Kasumi-1 (cell line): ENCODE measurements at regions not wholly inside any gene's neighbourhood (a gene's known extent, or its start where the extent isn't known, plus 50 kb on each side); places are given as distances from the start of the nearest gene placed in this dataset.
A peak's percentile ranks its signal among the peaks of the same experiment; 100 is the strongest.

Source experiments
- DNase-seq, 2 experiments: peaks; one replicate each; lab custom pipeline; 2025; lab: John Stamatoyannopoulos, UW

- no peak for DNase-seq
Observed at GRCh38 chr2:223701761-223702160, 99.6 kb upstream of the SCG2 start.

DNA sequence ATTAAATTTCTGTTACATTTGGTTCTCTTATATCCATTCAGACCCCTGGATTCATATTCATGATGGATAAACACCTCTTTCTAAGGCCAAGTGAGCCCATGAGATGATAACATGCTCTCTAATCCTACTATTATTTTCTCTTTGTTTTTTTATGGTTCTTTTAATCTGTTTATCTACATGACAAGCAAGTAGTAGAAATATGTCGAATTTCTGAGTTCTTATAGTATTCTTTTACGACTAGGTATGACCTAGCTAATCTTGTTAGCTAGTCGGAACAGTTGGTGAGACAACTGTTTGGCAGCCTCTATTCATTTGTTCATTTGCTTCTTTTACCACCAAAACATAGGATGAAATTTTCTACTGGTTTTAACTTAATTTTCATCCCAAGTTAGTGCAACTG is 98.1 kb upstream of the SCG2 start:
- no peak for DNase-seq

GRCh38 chr2:223697892-223698645 is 95.9 kb upstream of the SCG2 start:
- no peak for DNase-seq

- DNase-seq, result no peak
Observed at GRCh38 chr2:223697316-223697891, 95.2 kb upstream of the SCG2 start.

DNA sequence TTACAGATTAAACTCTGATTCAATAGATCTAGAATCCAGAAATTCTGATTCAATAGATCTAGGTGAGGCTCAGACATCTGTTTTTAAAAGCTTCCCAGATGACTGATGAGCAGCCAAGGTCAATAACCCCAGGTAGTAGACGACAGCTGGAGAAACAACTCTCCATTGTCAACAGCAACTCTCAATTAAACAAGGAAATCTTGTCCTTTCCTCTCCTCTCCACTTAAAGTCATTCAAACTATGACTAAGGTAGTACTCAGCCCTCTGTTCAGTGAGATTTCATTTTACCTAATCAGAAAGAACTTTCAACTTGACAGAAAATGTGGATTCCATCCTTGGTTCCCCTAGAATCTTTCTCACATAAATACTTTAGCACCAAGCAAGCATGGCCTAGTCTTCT is 94.6 kb upstream of the SCG2 start:
- DNase-seq, result no peak

GRCh38 chr2:223692191-223692947 is 90.2 kb upstream of the SCG2 start:
- DNase-seq, result peak; percentile 8 to 20

- no peak for DNase-seq
Observed at GRCh38 chr2:223688094-223688835, 86.1 kb upstream of the SCG2 start.

DNA sequence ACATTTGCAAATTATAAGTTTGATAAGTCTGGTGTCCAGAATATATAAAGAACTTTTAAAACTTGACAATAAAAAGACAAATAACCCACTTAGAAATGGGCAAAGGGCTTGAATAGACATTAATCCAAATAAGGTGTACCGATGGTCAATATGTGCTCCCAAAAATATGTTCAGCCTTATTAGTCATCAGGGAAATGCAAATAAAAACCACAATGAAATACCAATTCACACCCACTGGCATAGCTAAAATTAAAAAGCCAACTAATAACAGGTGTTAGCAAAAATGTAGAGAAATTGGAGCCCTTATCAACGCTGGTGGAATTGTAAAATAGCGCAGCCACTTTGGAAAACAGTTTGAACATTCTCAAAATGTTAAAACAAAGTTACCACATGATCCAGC is 79.0 kb upstream of the SCG2 start:
- no peak for DNase-seq

DNA sequence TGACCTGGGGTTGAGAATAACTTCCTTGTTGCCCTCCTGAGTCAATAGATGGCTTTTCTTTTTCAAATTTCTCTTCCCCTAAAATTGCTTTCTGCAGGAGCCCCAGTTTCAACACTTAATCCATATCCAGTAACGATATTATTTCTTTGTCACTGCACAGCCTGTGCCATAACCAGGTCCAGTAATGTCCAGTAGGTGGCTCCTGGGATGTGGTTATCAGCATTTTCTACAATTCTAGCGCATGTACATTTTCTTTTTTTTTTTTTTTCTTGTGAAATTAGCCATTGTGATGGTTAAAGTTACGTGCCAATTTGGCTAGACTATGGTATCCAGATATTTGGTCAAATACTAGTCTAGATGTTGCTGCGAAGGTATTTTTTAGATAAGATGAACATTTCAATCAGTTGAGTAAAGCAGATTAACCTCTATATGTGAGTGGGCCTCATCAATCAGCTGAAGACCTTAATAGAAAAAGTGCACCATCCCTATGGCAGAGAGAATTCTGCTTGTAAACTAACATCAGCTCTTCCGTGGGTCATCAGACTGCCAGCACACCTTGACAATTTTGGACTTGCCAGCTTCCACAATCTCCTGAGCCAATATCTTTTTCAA is 72.9 kb upstream of the SCG2 start:
- no peak for DNase-seq

DNA sequence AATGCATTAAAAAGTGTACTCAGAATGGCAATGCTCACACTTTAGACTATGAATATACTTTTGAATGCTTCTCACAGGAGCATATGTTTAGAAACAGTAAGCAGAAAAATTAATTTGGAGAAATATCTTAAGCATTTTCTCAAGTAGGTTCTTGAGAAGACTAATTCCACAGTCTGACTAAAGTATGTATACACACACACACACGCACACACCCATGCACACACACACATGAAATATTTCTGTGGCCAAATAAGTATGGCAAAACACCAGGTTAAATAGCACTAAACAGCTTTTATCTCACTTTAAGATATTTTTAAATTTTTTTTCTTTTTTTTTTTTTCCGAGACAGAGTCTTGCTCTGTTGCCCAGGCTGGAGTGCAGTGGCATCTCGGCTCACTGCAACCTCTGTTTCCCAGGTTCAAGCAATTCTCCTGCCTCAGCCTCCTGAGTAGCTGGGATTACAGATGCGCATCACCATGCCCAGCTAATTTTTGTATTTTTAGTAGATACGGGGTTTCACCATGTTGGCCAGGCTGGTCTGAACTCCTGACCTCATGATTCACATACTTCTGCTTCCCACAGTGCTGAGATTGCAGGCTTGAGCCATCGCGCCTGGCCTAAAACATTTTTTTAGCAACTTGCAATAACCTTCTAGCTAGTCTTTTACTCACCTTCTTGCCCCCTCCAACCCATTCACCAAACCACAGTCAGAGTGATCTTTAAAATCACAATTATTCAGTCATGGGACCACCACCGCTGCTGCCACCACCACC is 67.5 kb upstream of the SCG2 start:
- no peak for DNase-seq

GRCh38 chr2:223668302-223668998 is 66.3 kb upstream of the SCG2 start:
- no peak for DNase-seq

DNA sequence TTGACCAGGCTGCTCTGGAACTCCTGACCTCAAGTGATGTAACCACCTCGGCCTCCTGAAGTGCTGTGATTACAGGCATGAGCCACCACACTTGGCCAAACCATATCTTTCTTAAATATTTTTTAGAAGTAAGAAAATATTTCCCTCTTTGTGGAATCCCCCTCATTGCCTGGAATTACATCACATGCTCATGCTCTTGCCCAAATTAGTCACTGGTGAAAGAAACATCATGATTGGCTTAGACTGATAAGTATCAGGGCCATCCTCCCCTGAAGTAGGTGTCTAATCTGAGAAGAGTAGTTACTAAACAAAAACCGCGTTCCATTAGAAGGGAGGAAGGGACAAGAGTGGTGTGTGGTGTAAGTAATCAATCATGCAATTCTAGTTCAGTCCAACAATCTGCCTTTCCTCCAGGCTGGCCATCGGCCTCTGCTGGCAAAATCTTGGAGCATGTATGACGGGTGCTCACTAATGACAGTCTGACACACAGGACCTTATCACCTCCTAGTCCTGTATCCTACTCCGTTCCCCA is 52.3 kb upstream of the SCG2 start:
- DNase-seq, result no peak

GRCh38 chr2:223652902-223653301 is 50.7 kb upstream of the SCG2 start:
- DNase-seq, result no peak

GRCh38 chr2:223652122-223652521 is 50.0 kb upstream of the SCG2 start:
- DNase-seq, result no peak
